ENCODE measurements at regions not wholly inside any gene's neighbourhood (a gene's known extent, or its start where the extent isn't known, plus 50 kb on each side); places are given as distances from the start of the nearest gene placed in this dataset.

- no peaks in the 10 kb centered on the region for H3K4me1 ChIP-seq
- no peak for TF ChIP-seq CTCF (IDR thresholded peaks at IDR 0.05; ENCODE audit: low read depth, low read length)
- H3K4me3 ChIP-seq (ENCODE audit: low read depth, low read length) = no peak overlapping the region
- DNase-seq = no peak
- no peaks in the 10 kb centered on the region for H3K27me3 ChIP-seq
- H3K9me3 ChIP-seq = no peaks in the 10 kb centered on the region
- H3K36me3 ChIP-seq = no peaks in the 10 kb centered on the region
Observed at GRCh38 chr18:45186832-45187231, 428.4 kb upstream of the SLC14A2 start.

GRCh38 chr18:45191795-45192194, 423.5 kb upstream of the SLC14A2 start:
- no peaks in the 10 kb centered on the region for H3K27me3 ChIP-seq
- no peak overlapping the region for H3K4me3 ChIP-seq (ENCODE audit: low read depth, low read length)
- H3K36me3 ChIP-seq = no peaks in the 10 kb centered on the region
- H3K9me3 ChIP-seq = no peaks in the 10 kb centered on the region
- no peak for TF ChIP-seq CTCF (IDR thresholded peaks at IDR 0.05; ENCODE audit: low read depth, low read length)
- no peaks in the 10 kb centered on the region for H3K4me1 ChIP-seq
- no peak for DNase-seq

- H3K4me1 ChIP-seq = no peaks in the 10 kb centered on the region
- DNase-seq = no peak
- no peaks in the 10 kb centered on the region for H3K27me3 ChIP-seq
- H3K4me3 ChIP-seq (ENCODE audit: low read depth, low read length) = no peak overlapping the region
- TF ChIP-seq CTCF (IDR thresholded peaks at IDR 0.05; ENCODE audit: low read depth, low read length) = no peak
- H3K36me3 ChIP-seq = no peaks in the 10 kb centered on the region
- no peaks in the 10 kb centered on the region for H3K9me3 ChIP-seq
Observed at GRCh38 chr18:45197526-45197970, 417.7 kb upstream of the SLC14A2 start.

- Histone ChIP-seq H3K9me3 (no peaks in the 10 kb centered on the region), H3K27me3 (no peaks in the 10 kb centered on the region), H3K4me3 (ENCODE audit: low read depth, low read length) (no peak overlapping the region), H3K4me1 (no peaks in the 10 kb centered on the region), H3K36me3 (no peaks in the 10 kb centered on the region)
- DNase-seq = no peak
- no peak for TF ChIP-seq CTCF (IDR thresholded peaks at IDR 0.05; ENCODE audit: low read depth, low read length)
Observed at GRCh38 chr18:45198526-45198925, 416.8 kb upstream of the SLC14A2 start.

GRCh38 chr18:45201029-45201428, 414.2 kb upstream of the SLC14A2 start:
- DNase-seq = no peak
- Histone ChIP-seq H3K27me3 (no peaks in the 10 kb centered on the region), H3K4me3 (ENCODE audit: low read depth, low read length) (no peak overlapping the region), H3K9me3 (no peaks in the 10 kb centered on the region), H3K4me1 (no peaks in the 10 kb centered on the region), H3K36me3 (no peaks in the 10 kb centered on the region)
- TF ChIP-seq CTCF (IDR thresholded peaks at IDR 0.05; ENCODE audit: low read depth, low read length) = no peak

- no peak overlapping the region for H3K4me3 ChIP-seq (ENCODE audit: low read depth, low read length)
- DNase-seq = no peak
- H3K9me3 ChIP-seq = no peaks in the 10 kb centered on the region
- TF ChIP-seq CTCF (IDR thresholded peaks at IDR 0.05; ENCODE audit: low read depth, low read length) = no peak
- H3K27me3 ChIP-seq = no peaks in the 10 kb centered on the region
- no peaks in the 10 kb centered on the region for H3K36me3 ChIP-seq
- no peaks in the 10 kb centered on the region for H3K4me1 ChIP-seq
Observed at GRCh38 chr18:45201489-45201888, 413.8 kb upstream of the SLC14A2 start.

All from BE2C (cell line).